Inflammatory macrophage (primary cell): ENCODE measurements at regions not wholly inside any gene's neighbourhood (a gene's known extent, or its start where the extent isn't known, plus 50 kb on each side); places are given as distances from the start of the nearest gene placed in this dataset.

Experiments used
- DNase-seq, 2 donors: peaks; one replicate each; pipeline ENCODE4 v3.0.0-alpha.2; 2020 to 2022

DNA sequence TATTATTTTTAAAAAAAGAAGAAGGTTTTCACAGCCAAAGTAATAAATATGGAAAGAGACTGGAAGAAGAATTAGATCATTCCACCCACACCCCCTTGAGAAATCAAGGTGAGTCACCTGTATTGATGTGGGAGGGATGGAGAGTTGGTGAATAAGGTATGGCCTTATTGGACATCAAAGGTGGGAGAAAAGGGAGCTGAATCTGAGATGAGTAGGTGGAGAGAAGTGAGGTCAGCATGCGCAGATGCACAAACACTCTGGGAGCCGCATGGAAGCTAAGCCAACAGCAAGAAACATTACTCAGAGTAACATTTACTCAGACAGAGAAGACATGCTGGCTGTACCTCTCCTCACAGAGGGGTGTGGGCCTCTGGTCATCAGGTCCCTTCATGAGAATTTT is 113.1 kb upstream of the FOXG1 start:
- DNase-seq: no peak

DNA sequence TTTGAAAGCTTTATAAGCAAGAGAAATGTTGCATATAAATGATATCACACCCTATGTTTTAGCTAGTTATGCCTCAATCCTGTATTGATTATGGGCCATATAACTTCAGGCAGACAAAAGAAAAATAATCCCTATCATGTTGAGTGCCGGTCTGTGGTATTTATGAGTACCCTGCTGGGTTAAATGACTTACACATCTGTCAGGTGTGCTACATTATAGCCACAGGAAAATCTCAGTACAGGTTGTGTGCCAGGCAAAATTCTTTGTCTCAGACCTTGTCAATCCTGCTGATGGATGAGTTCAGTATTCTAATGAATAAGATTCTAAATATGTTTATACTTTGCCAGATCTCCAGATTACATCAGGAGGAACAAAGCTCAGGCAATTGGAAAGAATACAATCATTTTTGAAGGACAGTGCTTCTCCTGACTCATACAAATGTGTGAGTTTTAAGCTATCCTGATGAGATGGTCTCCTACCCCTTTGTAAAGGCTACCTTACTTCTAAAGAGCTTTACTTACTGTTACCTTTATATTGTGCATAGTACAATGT is 109.8 kb upstream of the FOXG1 start:
- DNase-seq: no peak

DNA sequence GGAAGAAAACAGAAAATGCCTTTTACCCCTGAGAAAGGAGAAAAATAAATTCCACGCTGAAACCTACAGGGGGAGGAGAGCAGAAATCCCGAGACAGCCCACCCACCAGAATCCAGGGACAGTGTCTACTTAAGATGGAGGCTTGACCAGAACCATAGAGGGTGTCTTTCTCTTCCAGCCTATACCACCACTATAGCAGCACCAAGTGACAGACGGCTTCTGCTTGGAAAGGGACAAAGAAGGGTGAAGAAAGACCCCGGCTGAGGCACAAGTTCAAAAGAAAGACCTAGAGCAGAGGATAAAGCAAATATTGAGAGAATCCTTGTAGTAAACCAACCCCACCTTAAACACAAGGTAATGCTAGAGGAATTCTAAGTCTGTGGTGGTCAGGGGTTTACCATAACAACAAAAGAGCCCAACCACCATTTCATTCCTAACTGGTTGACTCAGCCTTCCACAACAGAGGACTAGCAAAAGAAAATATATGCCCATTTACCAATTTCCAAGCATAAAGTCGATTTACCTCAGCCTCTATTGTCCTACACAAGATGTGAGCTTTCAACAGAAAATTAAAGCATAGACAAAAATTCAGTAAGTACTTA is 105.3 kb upstream of the FOXG1 start:
- DNase-seq: no peak

DNA sequence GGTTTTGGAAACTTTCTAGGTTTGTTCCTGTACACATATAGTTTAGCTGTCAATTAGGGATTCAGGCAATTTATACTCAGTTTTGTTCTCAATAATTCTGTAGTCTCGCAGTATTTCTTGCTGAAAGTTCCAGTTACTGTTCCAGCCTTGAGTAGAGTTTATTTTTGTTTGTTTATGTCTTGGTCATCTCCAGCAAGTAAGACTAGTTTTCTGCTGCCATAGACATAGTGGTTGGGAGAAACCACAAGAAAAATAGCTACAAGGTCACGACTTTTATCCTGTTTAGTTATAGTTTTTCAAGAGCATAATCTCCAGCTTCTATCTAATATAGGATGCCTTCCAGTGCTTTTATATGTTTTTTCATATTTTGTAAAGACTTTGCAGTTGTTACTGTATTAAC is 99.6 kb upstream of the FOXG1 start:
- DNase-seq: no peak

- DNase-seq: no peak
These were observed 95.2 kb upstream of the FOXG1 start for GRCh38 chr14:28671425-28671824.

- no peak for DNase-seq
These were observed 93.5 kb upstream of the FOXG1 start for GRCh38 chr14:28673056-28673455.

- no peak for DNase-seq
These were observed 90.1 kb upstream of the FOXG1 start for GRCh38 chr14:28676479-28676878.

DNA sequence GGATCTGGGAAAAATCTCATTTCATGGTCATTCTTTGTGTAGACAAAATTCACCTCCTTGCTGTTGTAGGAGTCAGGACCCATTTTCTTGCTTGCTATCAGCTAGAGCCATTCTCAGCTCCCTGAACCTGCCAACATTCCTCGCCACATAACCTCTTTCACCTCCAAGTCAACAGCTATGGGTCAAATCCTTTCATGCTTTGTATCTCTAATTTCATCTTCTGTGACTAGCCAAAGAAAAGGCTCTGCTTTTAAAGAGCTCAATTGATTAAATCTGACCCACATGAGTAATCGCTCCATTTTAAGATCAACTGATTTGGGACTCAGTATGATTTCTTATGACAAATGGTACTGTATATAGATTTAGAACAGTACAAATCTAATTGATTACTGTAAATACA is 89.2 kb upstream of the FOXG1 start:
- no peak for DNase-seq

DNA sequence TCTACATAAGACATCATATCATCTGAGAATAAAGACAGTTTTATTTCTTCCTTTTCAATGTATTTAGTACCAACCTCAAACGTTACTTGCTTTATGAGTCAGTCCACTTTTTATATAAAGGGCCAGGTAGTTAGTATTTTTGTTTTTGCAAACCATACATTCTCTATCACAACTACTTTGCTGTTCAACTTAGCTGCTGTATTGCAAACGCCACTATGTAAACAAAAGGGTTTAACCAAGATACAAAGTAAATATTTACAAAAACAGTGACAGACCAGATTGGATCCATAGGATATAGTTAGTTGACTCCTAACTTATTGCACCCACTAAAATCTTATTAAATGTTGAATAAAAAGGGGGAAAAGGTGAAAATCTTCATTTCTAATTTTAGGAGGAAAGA is 87.7 kb upstream of the FOXG1 start:
- DNase-seq: no peak

DNA sequence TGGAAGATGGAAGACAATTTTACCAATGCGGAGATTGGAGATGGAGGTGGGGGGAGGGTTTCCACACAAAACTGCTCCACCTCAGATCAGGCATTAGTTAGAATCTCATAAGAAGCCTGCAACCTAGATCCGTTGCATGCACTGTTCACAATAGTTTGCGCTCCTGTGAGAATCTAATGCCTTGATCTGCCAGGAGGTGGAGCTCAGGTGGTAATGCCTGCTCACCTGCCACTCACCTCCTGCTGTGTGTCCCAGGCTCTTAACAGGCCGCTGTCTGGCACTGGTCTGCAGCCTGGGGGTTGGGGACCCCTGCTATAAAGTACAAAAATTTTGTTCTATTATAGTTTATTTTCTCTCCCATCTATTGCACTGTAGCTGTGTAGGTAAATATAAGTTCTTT is 84.9 kb upstream of the FOXG1 start:
- DNase-seq: no peak

GRCh38 chr14:28690029-28690692 is 76.4 kb upstream of the FOXG1 start:
- DNase-seq: no peak

GRCh38 chr14:28695109-28695508 is 71.5 kb upstream of the FOXG1 start:
- DNase-seq: no peak

DNA sequence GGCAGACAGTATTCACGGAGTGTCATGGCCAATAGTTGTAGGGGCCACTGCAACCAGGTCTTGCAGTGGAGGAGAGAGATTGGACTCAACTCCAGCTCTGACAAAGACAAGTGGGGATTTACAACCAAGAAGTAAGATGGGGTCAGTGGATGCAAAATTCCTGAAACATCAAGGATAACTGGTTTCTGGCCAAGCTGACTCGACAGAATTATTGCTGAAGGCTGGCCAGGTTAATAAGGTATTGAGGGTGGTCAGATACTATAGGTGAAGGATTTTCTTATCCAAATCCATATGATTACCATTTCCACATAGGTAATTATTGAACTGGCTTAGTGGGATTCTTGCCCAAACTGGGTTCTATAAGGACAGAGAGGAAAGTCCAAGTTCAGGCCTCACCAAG is 64.9 kb upstream of the FOXG1 start:
- no peak for DNase-seq

GRCh38 chr14:28703482-28703881 is 63.1 kb upstream of the FOXG1 start:
- no peak for DNase-seq

DNA sequence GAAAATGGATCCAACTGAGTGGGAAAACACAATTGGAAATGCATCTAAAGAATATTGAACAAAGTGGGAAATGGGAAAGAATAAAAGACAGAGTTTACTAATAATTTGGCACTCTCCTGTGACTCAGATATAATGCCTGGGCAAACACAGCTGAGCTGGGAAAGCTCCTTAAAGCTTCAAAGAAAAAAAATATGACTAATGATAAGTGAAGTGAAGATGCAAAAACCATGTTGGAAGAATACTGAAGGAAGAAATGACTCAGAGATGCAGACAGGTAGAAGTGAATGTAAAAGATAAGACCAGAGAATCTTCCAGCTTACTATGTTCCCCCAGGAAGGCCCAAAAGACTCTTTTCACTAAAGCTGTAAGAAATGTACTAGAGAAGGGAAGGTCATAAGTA is 62.4 kb upstream of the FOXG1 start:
- no peak for DNase-seq

GRCh38 chr14:28707814-28708213 is 58.8 kb upstream of the FOXG1 start:
- no peak for DNase-seq

DNA sequence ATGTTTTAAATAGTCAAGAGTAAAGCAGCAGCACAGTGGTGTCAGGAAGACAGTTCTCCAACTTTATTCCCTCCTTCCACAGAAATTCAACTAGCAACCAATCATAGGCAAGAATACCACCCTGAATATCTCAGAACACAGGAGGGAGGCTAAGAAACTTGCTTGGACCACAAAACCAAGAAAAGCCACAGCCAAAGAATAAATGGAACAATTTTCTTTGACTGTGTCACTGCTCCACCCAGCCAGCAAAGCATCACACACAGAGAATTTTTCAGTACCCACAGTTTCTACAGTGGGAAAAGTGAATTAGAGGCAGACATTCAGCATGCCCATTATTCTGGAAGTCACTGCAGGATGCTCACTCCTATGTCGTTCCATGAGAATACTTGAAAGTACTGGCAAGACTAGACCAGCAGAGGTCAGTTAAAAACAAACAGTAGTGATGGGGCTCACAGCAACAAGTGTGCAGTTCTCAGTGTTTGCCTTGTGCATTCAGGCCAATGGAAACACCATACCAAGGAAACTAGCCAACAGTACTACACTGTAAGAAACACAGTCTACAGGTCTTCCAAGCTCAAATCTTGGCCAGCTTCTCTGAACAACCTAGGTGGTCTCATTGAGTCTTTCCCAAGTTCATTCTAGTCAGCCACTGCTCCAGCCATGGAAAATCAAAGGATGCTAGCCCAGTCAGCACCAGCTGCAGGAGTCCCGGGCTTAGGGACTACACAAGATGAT is 56.8 kb upstream of the FOXG1 start:
- DNase-seq: no peak
